GM23248 (cell line): ENCODE measurements at regions not wholly inside any gene's neighbourhood (a gene's known extent, or its start where the extent isn't known, plus 50 kb on each side); places are given as distances from the start of the nearest gene placed in this dataset.

ENCODE experiments used
- DNase-seq: peaks from one replicate; pipeline ENCODE4 v3.0.0-alpha.2; 2015
- H2AFZ ChIP-seq: fragments of 200-600 bp; sonication (generic); 2 replicates; pipeline ENCODE4 v1.6.1; 2016; ENCODE audit warnings: antibody characterized with exemption
- H3F3A ChIP-seq: fragments of 200-600 bp; sonication (generic); 2 replicates; pipeline ENCODE4 v1.6.1; 2016; ENCODE audit warnings: mild to moderate bottlenecking, antibody characterized with exemption, mixed run types; ENCODE audit not compliant: insufficient read depth
- H3K27ac ChIP-seq: fragments of 200-600 bp; sonication (generic); 2 replicates; pipeline ENCODE4 v1.5.1; 2016; ENCODE audit warnings: mild to moderate bottlenecking
- H3K27me3 ChIP-seq: fragments of 200-600 bp; sonication (generic); replicated peaks from 2 replicates; pipeline ENCODE4 v1.6.1; 2016; ENCODE audit warnings: mild to moderate bottlenecking; ENCODE audit not compliant: insufficient read depth
- H3K36me3 ChIP-seq: fragments of 200-600 bp; sonication (generic); 2 replicates; pipeline ENCODE4 v1.6.1; 2016; ENCODE audit warnings: low read depth, mild to moderate bottlenecking
- H3K4me1 ChIP-seq: fragments of 200-600 bp; sonication (generic); 2 replicates; pipeline ENCODE4 v1.6.1; 2016; ENCODE audit warnings: mild to moderate bottlenecking; ENCODE audit not compliant: insufficient read depth
- H3K4me2 ChIP-seq: fragments of 200-600 bp; sonication (generic); one replicate; pipeline ENCODE4 v1.6.1; 2016; ENCODE audit warnings: mild to moderate bottlenecking; ENCODE audit not compliant: unreplicated experiment
- H3K4me3 ChIP-seq: fragments of 200-600 bp; sonication (generic); 2 replicates; pipeline ENCODE4 v1.5.1; 2016; ENCODE audit warnings: mild to moderate bottlenecking
- H3K79me2 ChIP-seq: fragments of 200-600 bp; sonication (generic); 2 replicates; pipeline ENCODE4 v1.6.1; 2016; ENCODE audit warnings: mild to moderate bottlenecking; ENCODE audit not compliant: insufficient read depth
- H3K9ac ChIP-seq: fragments of 200-600 bp; sonication (generic); 2 replicates; pipeline ENCODE4 v1.6.1; 2016; ENCODE audit warnings: mild to moderate bottlenecking
- H3K9me2 ChIP-seq: fragments of 200-600 bp; sonication (generic); 2 replicates; pipeline ENCODE4 v1.6.1; 2016; ENCODE audit warnings: mixed run types, mild to moderate bottlenecking, moderate library complexity; ENCODE audit not compliant: insufficient read depth
- H3K9me3 ChIP-seq: fragments of 200-600 bp; sonication (generic); one replicate; pipeline ENCODE4 v1.6.1; 2017; ENCODE audit warnings: low read depth
- H4K20me1 ChIP-seq: fragments of 200-600 bp; sonication (generic); 2 replicates; pipeline ENCODE4 v1.6.0; 2016; ENCODE audit not compliant: insufficient read depth
- EZH2 ChIP-seq: fragments of 200-600 bp; sonication (generic); IDR thresholded peaks from 2 replicates; pipeline ENCODE4 v1.6.1; 2018; ENCODE audit warnings: antibody characterized with exemption, mild to moderate bottlenecking; ENCODE audit not compliant: insufficient read depth, poor library complexity, severe bottlenecking
- EZH2phosphoT487 ChIP-seq: fragments of 200-600 bp; sonication (generic); IDR thresholded peaks from 2 replicates; pipeline ENCODE4 v1.6.1; 2018; ENCODE audit warnings: antibody characterized with exemption, moderate library complexity, mild to moderate bottlenecking, low read depth; ENCODE audit not compliant: insufficient read depth
- WGBS, 2 experiments: methylation state at CpG; one replicate each; pipeline ENCODE4 v1.1.6; 2015 to 2017; ENCODE audit warnings: low lambda C conversion rate in 2 of 2, low coverage in 1 of 2; ENCODE audit errors: missing lambda C conversion rate in 2 of 2; 5-methylcytosine and 5-hydroxymethylcytosine counted together
- in situ Hi-C: fragments of 300-500 bp; cut with MboI; formaldehyde crosslinking; loops from 2 replicates; pipeline ENCODE4 v1.15.0; 2020

- Histone ChIP-seq H3K27me3 (no peaks in the 10 kb centered on the region; the same call in 1 of the 2 replicates), H3K27ac (no peak overlapping the region), H3K4me3 (no peak overlapping the region), H3K4me2 (no peak overlapping the region), H4K20me1 (no peaks in the 10 kb centered on the region), H3K9me3 (peaks cover 3% of the 10 kb centered on the region), H3K9ac (no peak overlapping the region), H3K9me2 (no peaks in the 10 kb centered on the region), H3K79me2 (no peaks in the 10 kb centered on the region), H3F3A (no peaks in the 10 kb centered on the region), H3K36me3 (no peaks in the 10 kb centered on the region), H3K4me1 (no peaks in the 10 kb centered on the region), H2AFZ (no peak overlapping the region)
- WGBS, 2 experiments: 53 to 55% methylated on average over 3 of the region's 3 CpGs
- TF ChIP-seq EZH2: no peak
- no peak for TF ChIP-seq EZH2phosphoT487
- in situ Hi-C loops: no loop called here
- no peak for DNase-seq
Measured at GRCh38 chr13:22738357-22738756, 442.4 kb upstream of the SGCG start.

- Histone ChIP-seq H3K27me3 (no peaks in the 10 kb centered on the region; the same call in 1 of the 2 replicates), H3K27ac (no peak overlapping the region), H3K4me2 (no peak overlapping the region), H3K4me3 (no peak overlapping the region), H3F3A (no peaks in the 10 kb centered on the region), H3K9me2 (no peaks in the 10 kb centered on the region), H3K9me3 (peaks cover 3% of the 10 kb centered on the region), H3K79me2 (no peaks in the 10 kb centered on the region), H3K4me1 (no peaks in the 10 kb centered on the region), H3K9ac (no peak overlapping the region), H4K20me1 (no peaks in the 10 kb centered on the region), H2AFZ (no peak overlapping the region), H3K36me3 (no peaks in the 10 kb centered on the region)
- DNase-seq: no peak
- no peak for TF ChIP-seq EZH2phosphoT487
- no peak for TF ChIP-seq EZH2
- 6 to 15% methylated on average over 3 of the region's 3 CpGs for WGBS, 2 experiments
- in situ Hi-C loops: no loop called here
Measured at GRCh38 chr13:22740264-22740663, 440.5 kb upstream of the SGCG start.

GRCh38 chr13:22744688-22745452, 435.9 kb upstream of the SGCG start:
- Histone ChIP-seq H3K9ac (no peak overlapping the region), H3K36me3 (no peaks in the 10 kb centered on the region), H4K20me1 (no peaks in the 10 kb centered on the region), H3K9me2 (no peaks in the 10 kb centered on the region), H3K79me2 (no peaks in the 10 kb centered on the region), H3K4me3 (no peak overlapping the region), H3K27ac (no peak overlapping the region), H3F3A (no peaks in the 10 kb centered on the region), H3K4me1 (no peaks in the 10 kb centered on the region), H3K9me3 (no peaks in the 10 kb centered on the region), H2AFZ (no peak overlapping the region), H3K27me3 (no peaks in the 10 kb centered on the region), H3K4me2 (no peak overlapping the region)
- no peak for TF ChIP-seq EZH2
- TF ChIP-seq EZH2phosphoT487: no peak
- 72 to 79% methylated on average over 24 of the region's 24 CpGs for WGBS, 2 experiments
- in situ Hi-C loops: no loop called here
- no peak for DNase-seq

GRCh38 chr13:22748866-22749577, 431.8 kb upstream of the SGCG start:
- H3K4me3 ChIP-seq: no peak overlapping the region
- peak; percentile 3 for DNase-seq
- no peaks in the 10 kb centered on the region for H3K9me3 ChIP-seq
- H3K36me3 ChIP-seq: no peaks in the 10 kb centered on the region
- no peaks in the 10 kb centered on the region for H4K20me1 ChIP-seq
- no peaks in the 10 kb centered on the region for H3K9me2 ChIP-seq
- H3K79me2 ChIP-seq: no peaks in the 10 kb centered on the region
- H3K27ac ChIP-seq: no peak overlapping the region
- TF ChIP-seq EZH2phosphoT487: no peak
- TF ChIP-seq EZH2: no peak
- H3K9ac ChIP-seq: no peak overlapping the region
- in situ Hi-C loops: no loop called here
- H3K4me1 ChIP-seq: no peaks in the 10 kb centered on the region
- WGBS, 2 experiments: 18 to 20% methylated on average over 5 of the region's 5 CpGs
- H3F3A ChIP-seq: no peaks in the 10 kb centered on the region
- H3K27me3 ChIP-seq: no peaks in the 10 kb centered on the region
- H2AFZ ChIP-seq: no peak overlapping the region
- H3K4me2 ChIP-seq: no peak overlapping the region
